Kidney (tissue), 13 donors: ENCODE measurements at regions not wholly inside any gene's neighbourhood (a gene's known extent, or its start where the extent isn't known, plus 50 kb on each side); places are given as distances from the start of the nearest gene placed in this dataset.
"Not testable (repeated sequence)": the region's sequence is repeated elsewhere in the genome, so short reads cannot be mapped to it uniquely, and the experiment has no call there.

ENCODE experiments used
- DNase-seq, 5 donors: peaks; one replicate each; pipeline ENCODE4 v3.0.0-alpha.2; 2013 to 2020
- FAIRE-seq: peaks from 2 replicates; lab custom pipeline; 2012; peaks lifted over from hg19 to GRCh38; lab: Jason Lieb, UNC
- H3K27ac ChIP-seq, 2 donors: one replicate each; pipeline ENCODE4 v1.7.0; 2013; ENCODE audit warnings: low read depth in 2 of 2, low read length in 2 of 2, inconsistent platforms in 1 of 2
- H3K27me3 ChIP-seq: one replicate; pipeline ENCODE4 v1.7.1; 2013; ENCODE audit warnings: low read length, inconsistent platforms; ENCODE audit not compliant: control insufficient read depth, insufficient read depth
- H3K36me3 ChIP-seq, 3 donors: one replicate each; pipeline versions ENCODE4 v1.7.0 to v1.7.1; 2013; ENCODE audit warnings: low read length in 3 of 3, control low read depth in 1 of 3, inconsistent platforms in 1 of 3; ENCODE audit not compliant: insufficient read depth in 3 of 3, control insufficient read depth in 2 of 3
- H3K4me1 ChIP-seq, 3 donors: one replicate each; pipeline versions ENCODE4 v1.7.0 to v1.7.1; 2013; ENCODE audit warnings: low read length in 3 of 3, inconsistent platforms in 1 of 3, low read depth in 1 of 3; ENCODE audit not compliant: control insufficient read depth in 2 of 3, insufficient read depth in 2 of 3
- H3K4me3 ChIP-seq, 3 donors: one replicate each; pipeline versions ENCODE4 v1.7.0 to v1.8.1; 2013; ENCODE audit warnings: low read length in 3 of 3, control low read depth in 1 of 3, inconsistent platforms in 1 of 3
- H3K9ac ChIP-seq, 3 donors: one replicate each; pipeline versions ENCODE4 v1.7.0 to v1.7.1; 2013; ENCODE audit warnings: low read length in 3 of 3, control low read depth in 1 of 3, inconsistent platforms in 1 of 3
- H3K9me3 ChIP-seq, 3 donors: one replicate each; pipeline versions ENCODE4 v1.7.0 to v1.7.1; 2013; ENCODE audit warnings: low read length in 3 of 3, control low read depth in 1 of 3, inconsistent platforms in 1 of 3; ENCODE audit not compliant: control insufficient read depth in 2 of 3, insufficient read depth in 1 of 3
- CTCF ChIP-seq: IDR thresholded peaks from 3 replicates; pipeline ENCODE4 v1.5.1; 2012; ENCODE audit warnings: mild to moderate bottlenecking, moderate library complexity, borderline replicate concordance; ENCODE audit not compliant: insufficient read depth; ENCODE audit errors: extremely low read depth
- intact Hi-C: fragments of 100-400 bp; cut with DNase I; formaldehyde crosslinking; loops from one replicate; pipeline ENCODE4 v1.11.1; 2022
- donor health status: control.
- donor health status: control.
- donor health status: control.
- donor health status: control.
- donor health status: control.
- donor health status: DM: yes; HTN: yes; CAD: no.
- donor health status: Normal renal cell carcinoma (clear cell type).

- Histone ChIP-seq H3K27ac (no peak overlapping the region), H3K9me3 (no peaks in the 10 kb centered on the region), H3K4me1 (peaks cover 0 to 3% (median 0%) of the 10 kb centered on the region in 3 donors), H3K9ac (no peak overlapping the region), H3K4me3 (no peak overlapping the region), H3K27me3 (no peaks in the 10 kb centered on the region), H3K36me3 (no peaks in the 10 kb centered on the region)
- DNase-seq = peak in 2 of 5 donors; percentile 43 to 59
- no peak for FAIRE-seq
- intact Hi-C loops = no loop called here
- TF ChIP-seq CTCF = no peak
Observed at GRCh38 chr15:35958975-35959374, 413.0 kb upstream of the DPH6 start.

- DNase-seq (no peak), FAIRE-seq (no peak)
- Histone ChIP-seq H3K27me3 (no peaks in the 10 kb centered on the region), H3K27ac (no peak overlapping the region), H3K9ac (no peak overlapping the region), H3K4me1 (no peaks in the 10 kb centered on the region), H3K9me3 (no peaks in the 10 kb centered on the region), H3K4me3 (no peak overlapping the region), H3K36me3 (no peaks in the 10 kb centered on the region)
- no peak for TF ChIP-seq CTCF
- intact Hi-C loops = no loop called here
Observed at GRCh38 chr15:35963326-35963725, 417.4 kb upstream of the DPH6 start.

GRCh38 chr15:35966781-35967180 lies 420.8 kb upstream of the DPH6 start:
- no peak overlapping the region for H3K4me3 ChIP-seq
- TF ChIP-seq CTCF = no peak
- no peaks in the 10 kb centered on the region for H3K36me3 ChIP-seq
- no peaks in the 10 kb centered on the region for H3K27me3 ChIP-seq
- no peak overlapping the region for H3K27ac ChIP-seq
- intact Hi-C loops = no loop called here
- FAIRE-seq = no peak
- H3K4me1 ChIP-seq = no peaks in the 10 kb centered on the region
- no peak for DNase-seq
- no peaks in the 10 kb centered on the region for H3K9me3 ChIP-seq
- H3K9ac ChIP-seq = no peak overlapping the region

- H3K9ac ChIP-seq, H3K27me3 ChIP-seq, H3K9me3 ChIP-seq, intact Hi-C loops, H3K27ac ChIP-seq, H3K36me3 ChIP-seq, H3K4me3 ChIP-seq, FAIRE-seq, H3K4me1 ChIP-seq: not testable (repeated sequence)
- DNase-seq = peak in 1 of 5 donors; percentile 40
Observed at GRCh38 chr15:35967968-35968367, 422.0 kb upstream of the DPH6 start.
